ENCODE measurements at regions not wholly inside any gene's neighbourhood (a gene's known extent, or its start where the extent isn't known, plus 50 kb on each side); places are given as distances from the start of the nearest gene placed in this dataset.

DNA sequence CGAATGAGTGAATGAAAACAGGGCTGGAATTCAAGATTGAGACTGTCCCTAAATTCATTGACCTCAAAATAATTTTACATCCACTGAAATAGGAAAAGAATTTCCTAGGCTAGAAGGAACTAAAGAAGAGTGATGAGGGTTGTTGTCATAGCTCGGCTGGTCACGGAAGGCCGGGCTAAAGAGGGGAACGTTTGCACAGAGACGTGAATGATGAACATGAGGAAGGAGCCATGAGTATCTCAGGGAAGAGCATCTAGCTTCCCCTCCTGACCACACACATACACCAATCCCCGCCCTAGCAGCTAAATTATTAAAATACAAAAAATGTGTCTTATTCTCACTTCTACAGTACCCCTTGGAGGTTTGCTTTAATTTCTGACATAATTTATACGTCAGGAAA, 124.4 kb upstream of the ABCA1 start:
- TF ChIP-seq CTCF (IDR thresholded peaks at IDR 0.05 in 8 of 11, conservative IDR thresholded peaks at IDR 0.05 in 3 of 11) (no peak), POLR2AphosphoS5 (IDR thresholded peaks at IDR 0.05) (no peak), POLR2A (IDR thresholded peaks at IDR 0.05) (no peak)
- peak overlapping the region in 6 of 8 donors; percentile 29 to 80 (median 54) for H3K27ac ChIP-seq
- 54 to 72% (median 66%) methylated on average over 8 of the region's 8 CpGs for WGBS, 5 donors

GRCh38 chr9:105053209-105053652, 125.3 kb upstream of the ABCA1 start:
- peaks cover 0 to 37% (median 3%) of the 10 kb centered on the region in 6 donors for H3K4me1 ChIP-seq
- no peaks in the 10 kb centered on the region for H3K9me3 ChIP-seq
- TF ChIP-seq POLR2AphosphoS5 (IDR thresholded peaks at IDR 0.05) (peak in 1 of 3 donors; percentile 47), POLR2A (IDR thresholded peaks at IDR 0.05) (no peak)
- H3K27ac ChIP-seq, result peak overlapping the region in 6 of 8 donors; percentile 29 to 80 (median 54)
- no peaks in the 10 kb centered on the region for H3K36me3 ChIP-seq
- H3K27me3 ChIP-seq (replicated peaks in 1 of 7), result no peaks in the 10 kb centered on the region
- peak overlapping the region in 1 of 8 donors; percentile 1 for H3K4me3 ChIP-seq
- no peak for DNase-seq
- WGBS, 5 donors, result 36 to 75% (median 67%) methylated on average over 4 of the region's 4 CpGs
- intact Hi-C loops (cut with DNase I; ENCODE audit: low total_unique reads), result no loop called here

More for the DNA sequence above, 124.4 kb upstream of the ABCA1 start:
- H3K27me3 ChIP-seq (replicated peaks in 1 of 7), result no peaks in the 10 kb centered on the region
- H3K36me3 ChIP-seq, result no peaks in the 10 kb centered on the region
- intact Hi-C loops (cut with DNase I; ENCODE audit: low total_unique reads), result no loop called here
- peaks cover 0 to 37% (median 3%) of the 10 kb centered on the region in 6 donors for H3K4me1 ChIP-seq
- no peak for DNase-seq
- H3K9me3 ChIP-seq, result no peaks in the 10 kb centered on the region
- H3K4me3 ChIP-seq, result no peak overlapping the region

- no peak for DNase-seq
- peak overlapping the region in 3 of 8 donors; percentile 66 to 80 (median 71) for H3K27ac ChIP-seq
- H3K4me1 ChIP-seq, result peaks cover 0 to 37% (median 3%) of the 10 kb centered on the region in 6 donors
- H3K4me3 ChIP-seq, result no peak overlapping the region
- TF ChIP-seq CTCF (IDR thresholded peaks at IDR 0.05 in 8 of 11, conservative IDR thresholded peaks at IDR 0.05 in 3 of 11), result no peak
- TF ChIP-seq POLR2AphosphoS5 (IDR thresholded peaks at IDR 0.05), result no peak
- no peak for TF ChIP-seq POLR2A (IDR thresholded peaks at IDR 0.05)
- 68 to 90% (median 77%) methylated on average over 3 of the region's 3 CpGs for WGBS, 5 donors
- no peaks in the 10 kb centered on the region for H3K9me3 ChIP-seq
- H3K36me3 ChIP-seq, result no peaks in the 10 kb centered on the region
- no peaks in the 10 kb centered on the region for H3K27me3 ChIP-seq (replicated peaks in 1 of 7)
- intact Hi-C loops (cut with DNase I; ENCODE audit: low total_unique reads), result no loop called here
Measured at GRCh38 chr9:105054491-105054890, 126.5 kb upstream of the ABCA1 start.

GRCh38 chr9:105055917-105056316, 128.0 kb upstream of the ABCA1 start:
- DNase-seq, result no peak
- intact Hi-C loops (cut with DNase I; ENCODE audit: low total_unique reads), result no loop called here

More at GRCh38 chr9:105055917-105056316, 128.0 kb upstream of the ABCA1 start:
- Histone ChIP-seq H3K9me3 (no peaks in the 10 kb centered on the region), H3K4me1 (peaks cover 0 to 37% (median 3%) of the 10 kb centered on the region in 6 donors), H3K27me3 (replicated peaks in 1 of 7) (no peaks in the 10 kb centered on the region), H3K36me3 (no peaks in the 10 kb centered on the region), H3K27ac (no peak overlapping the region), H3K4me3 (no peak overlapping the region)
- 65 to 87% (median 76%) methylated on average over 3 of the region's 3 CpGs for WGBS, 5 donors
- TF ChIP-seq CTCF (IDR thresholded peaks at IDR 0.05 in 8 of 11, conservative IDR thresholded peaks at IDR 0.05 in 3 of 11) (no peak), POLR2AphosphoS5 (IDR thresholded peaks at IDR 0.05) (no peak), POLR2A (IDR thresholded peaks at IDR 0.05) (no peak)
